ENCODE measurements at regions not wholly inside any gene's neighbourhood (a gene's known extent, or its start where the extent isn't known, plus 50 kb on each side); places are given as distances from the start of the nearest gene placed in this dataset.

DNA sequence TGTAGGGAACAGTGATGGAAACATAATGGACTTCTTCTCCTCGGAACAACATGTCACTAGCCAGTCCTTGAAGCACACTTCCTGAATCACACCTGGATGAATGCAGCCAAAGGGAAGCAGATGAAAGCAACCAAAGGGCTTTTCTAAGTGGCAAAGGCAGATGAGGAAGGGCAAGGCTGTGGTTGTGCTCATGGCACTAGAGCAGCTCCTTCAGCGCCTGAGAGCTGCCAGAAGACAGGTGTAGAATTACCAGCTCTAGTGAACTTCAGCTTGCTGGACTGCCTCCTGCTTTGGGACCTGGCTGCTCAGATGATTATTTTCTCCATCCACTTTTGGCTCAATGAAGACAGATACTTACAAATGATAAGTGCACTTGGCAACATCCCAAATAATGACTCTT is 1372.1 kb upstream of the SEL1L start:
- no peak for TF ChIP-seq EZH2 (IDR thresholded peaks at IDR 0.05; ENCODE audit: borderline replicate concordance, low read length)
- TF ChIP-seq, protein P1, sequence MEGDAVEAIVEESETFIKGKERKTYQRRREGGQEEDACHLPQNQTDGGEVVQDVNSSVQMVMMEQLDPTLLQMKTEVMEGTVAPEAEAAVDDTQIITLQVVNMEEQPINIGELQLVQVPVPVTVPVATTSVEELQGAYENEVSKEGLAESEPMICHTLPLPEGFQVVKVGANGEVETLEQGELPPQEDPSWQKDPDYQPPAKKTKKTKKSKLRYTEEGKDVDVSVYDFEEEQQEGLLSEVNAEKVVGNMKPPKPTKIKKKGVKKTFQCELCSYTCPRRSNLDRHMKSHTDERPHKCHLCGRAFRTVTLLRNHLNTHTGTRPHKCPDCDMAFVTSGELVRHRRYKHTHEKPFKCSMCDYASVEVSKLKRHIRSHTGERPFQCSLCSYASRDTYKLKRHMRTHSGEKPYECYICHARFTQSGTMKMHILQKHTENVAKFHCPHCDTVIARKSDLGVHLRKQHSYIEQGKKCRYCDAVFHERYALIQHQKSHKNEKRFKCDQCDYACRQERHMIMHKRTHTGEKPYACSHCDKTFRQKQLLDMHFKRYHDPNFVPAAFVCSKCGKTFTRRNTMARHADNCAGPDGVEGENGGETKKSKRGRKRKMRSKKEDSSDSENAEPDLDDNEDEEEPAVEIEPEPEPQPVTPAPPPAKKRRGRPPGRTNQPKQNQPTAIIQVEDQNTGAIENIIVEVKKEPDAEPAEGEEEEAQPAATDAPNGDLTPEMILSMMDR (conservative IDR thresholded peaks at IDR 0.05 in 1 of 2, IDR thresholded peaks at IDR 0.05 in 1 of 2; ENCODE audit: extremely low read depth in 1 of 2, insufficient read depth in 1 of 2, low read depth in 1 of 2, low read length in 2 of 2) = no peak

Data from mammary epithelial cell (primary cell).